ENCODE measurements at regions not wholly inside any gene's neighbourhood (a gene's known extent, or its start where the extent isn't known, plus 50 kb on each side); places are given as distances from the start of the nearest gene placed in this dataset.

- no peak for DNase-seq
These were observed 516.9 kb downstream of the ADGRL2 start for GRCh38 chr1:82317671-82318070.

GRCh38 chr1:82299656-82300055 lies 498.9 kb downstream of the ADGRL2 start:
- no peak for DNase-seq

- no peak for DNase-seq
These were observed 498.3 kb downstream of the ADGRL2 start for GRCh38 chr1:82299056-82299455.

- DNase-seq = no peak
These were observed 496.6 kb downstream of the ADGRL2 start for GRCh38 chr1:82297139-82297896.

GRCh38 chr1:82287556-82287955 lies 486.8 kb downstream of the ADGRL2 start:
- no peak for DNase-seq

- no peak for DNase-seq
These were observed 483.5 kb downstream of the ADGRL2 start for GRCh38 chr1:82284213-82284612.

- no peak for DNase-seq
These were observed 478.5 kb downstream of the ADGRL2 start for GRCh38 chr1:82279241-82279640.

GRCh38 chr1:82273816-82274215 lies 473.1 kb downstream of the ADGRL2 start:
- no peak for DNase-seq

GRCh38 chr1:82269431-82269830 lies 468.7 kb downstream of the ADGRL2 start:
- DNase-seq = no peak

GRCh38 chr1:82268826-82269225 lies 468.1 kb downstream of the ADGRL2 start:
- DNase-seq = no peak

GRCh38 chr1:82266351-82266750 lies 465.6 kb downstream of the ADGRL2 start:
- DNase-seq = no peak

GRCh38 chr1:82265436-82265835 lies 464.7 kb downstream of the ADGRL2 start:
- no peak for DNase-seq

GRCh38 chr1:82264802-82265201 lies 464.1 kb downstream of the ADGRL2 start:
- DNase-seq = no peak

GRCh38 chr1:82263396-82263795 lies 462.7 kb downstream of the ADGRL2 start:
- no peak for DNase-seq

GRCh38 chr1:82260666-82261065 lies 459.9 kb downstream of the ADGRL2 start:
- no peak for DNase-seq

- DNase-seq = no peak
These were observed 459.3 kb downstream of the ADGRL2 start for GRCh38 chr1:82260051-82260450.

- no peak for DNase-seq
These were observed 458.2 kb downstream of the ADGRL2 start for GRCh38 chr1:82258887-82259286.

GRCh38 chr1:82246050-82246449 lies 445.3 kb downstream of the ADGRL2 start:
- DNase-seq = no peak

GRCh38 chr1:82245345-82246014 lies 444.7 kb downstream of the ADGRL2 start:
- no peak for DNase-seq

GRCh38 chr1:82240571-82240970 lies 439.8 kb downstream of the ADGRL2 start:
- no peak for DNase-seq

GRCh38 chr1:82230667-82231066 lies 429.9 kb downstream of the ADGRL2 start:
- DNase-seq = no peak

GRCh38 chr1:82227306-82228095 lies 426.8 kb downstream of the ADGRL2 start:
- no peak for DNase-seq

GRCh38 chr1:82226186-82226505 lies 425.4 kb downstream of the ADGRL2 start:
- DNase-seq = no peak
